HG03442 (cell line): ENCODE measurements at regions not wholly inside any gene's neighbourhood (a gene's known extent, or its start where the extent isn't known, plus 50 kb on each side); places are given as distances from the start of the nearest gene placed in this dataset.
A peak's percentile ranks its signal among the peaks of the same experiment; 100 is the strongest.

ENCODE experiments used
- ATAC-seq: cut with Tn5 transposase; IDR thresholded peaks from one replicate; pipeline ENCODE4 v1.9.1; 2021; ENCODE audit warnings: mild to moderate bottlenecking, moderate library complexity; ENCODE audit not compliant: unreplicated experiment

GRCh38 chr17:413706-414380, 61.2 kb upstream of the RPH3AL start:
- ATAC-seq: no peak

DNA sequence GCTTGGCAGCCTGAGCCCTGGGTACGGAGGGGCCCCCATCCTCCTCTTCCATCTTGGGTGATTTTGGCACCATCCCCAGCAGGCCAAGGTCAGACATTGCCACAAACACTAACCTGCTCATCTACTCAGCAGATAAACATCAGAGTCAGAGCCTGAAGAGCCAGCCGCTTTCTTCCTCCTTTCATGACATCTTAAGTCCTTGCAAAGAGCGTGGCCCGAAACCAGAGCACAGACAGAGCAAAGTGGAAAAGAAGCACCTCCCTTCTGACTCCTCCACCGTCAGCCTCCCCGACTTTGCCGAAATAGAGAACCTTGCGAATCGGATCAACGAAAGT, 60.4 kb upstream of the RPH3AL start:
- no peak for ATAC-seq

DNA sequence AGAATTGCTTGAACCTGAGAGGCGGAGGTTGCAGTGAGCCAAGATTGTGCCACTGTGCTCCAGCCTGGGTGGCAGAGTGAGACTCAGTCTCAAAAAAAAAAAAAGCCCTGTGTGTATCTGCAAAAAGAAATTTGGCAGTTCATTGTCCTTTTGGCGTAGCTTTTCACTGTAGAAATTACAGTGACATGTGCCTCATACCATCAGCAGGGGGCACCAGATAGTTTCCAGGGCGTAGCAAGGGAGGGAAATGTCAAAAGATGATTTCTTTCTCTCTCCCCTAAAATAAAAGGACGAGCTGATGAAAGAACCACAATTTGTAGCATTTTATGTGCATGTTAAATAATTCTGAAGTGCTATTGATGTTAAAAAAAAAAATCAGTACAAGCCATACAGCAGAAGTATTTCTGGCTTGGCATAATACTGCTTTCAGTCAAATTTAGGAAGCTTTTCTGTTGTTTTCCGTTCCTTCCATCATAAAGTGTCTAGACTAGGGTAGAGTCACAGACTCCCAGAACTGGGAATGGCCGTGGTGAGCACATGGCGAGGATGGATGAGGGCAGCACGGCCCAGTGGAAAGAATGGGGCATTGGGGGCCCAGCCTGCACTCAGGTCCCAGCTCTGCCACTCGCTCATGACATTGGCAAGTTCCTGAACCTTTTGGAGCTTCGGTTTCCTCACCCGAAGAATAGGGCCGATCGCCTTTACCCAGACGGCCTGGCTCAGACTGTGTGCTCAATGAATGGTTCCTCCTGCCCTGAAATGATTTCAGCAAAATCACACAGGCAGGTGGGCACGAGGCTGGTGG, 59.8 kb upstream of the RPH3AL start:
- ATAC-seq: no peak

GRCh38 chr17:411421-412120, 59.0 kb upstream of the RPH3AL start:
- ATAC-seq: no peak

DNA sequence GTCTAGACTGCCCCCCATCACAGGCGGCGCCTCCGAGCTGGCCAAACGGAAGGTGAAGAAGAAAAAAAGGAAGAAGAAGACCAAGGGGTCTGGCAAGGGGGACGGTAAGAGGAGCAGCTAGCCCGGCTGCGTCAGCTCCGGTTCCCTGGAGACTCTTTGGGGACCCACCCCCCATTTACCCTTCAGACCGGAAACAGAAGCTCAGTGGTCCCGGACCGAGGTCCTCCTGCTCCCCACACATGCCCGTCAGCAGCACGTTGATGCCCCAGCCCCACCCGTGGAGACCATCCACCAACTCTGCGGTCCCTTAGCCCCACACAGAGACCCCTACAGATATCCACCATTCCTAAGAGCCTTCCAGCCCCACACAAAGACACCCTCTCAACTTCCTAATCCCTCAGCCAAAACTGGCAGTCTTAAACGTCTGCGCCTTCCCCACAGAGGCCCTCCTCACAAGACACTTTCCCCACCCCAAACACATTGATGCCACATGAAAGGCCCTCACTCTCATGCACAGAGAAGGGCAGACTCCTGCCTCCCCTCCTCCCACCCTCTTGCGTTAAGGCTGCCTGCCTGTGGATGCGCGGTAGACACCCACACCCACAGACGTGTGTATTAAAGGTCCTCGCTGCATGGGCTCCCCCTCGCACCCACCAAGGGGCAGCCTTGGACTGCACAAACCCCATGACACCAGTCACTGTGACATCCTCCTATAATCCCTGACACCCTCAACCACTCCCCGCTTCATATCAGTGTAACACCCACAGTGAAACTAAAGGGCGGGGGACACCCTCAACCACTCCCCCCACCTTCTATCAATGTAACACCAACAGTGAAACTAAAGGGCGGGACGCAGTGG, 58.2 kb upstream of the RPH3AL start:
- no peak for ATAC-seq

- ATAC-seq: peak; percentile 80
These were observed 57.4 kb upstream of the RPH3AL start for GRCh38 chr17:409848-410542.

DNA sequence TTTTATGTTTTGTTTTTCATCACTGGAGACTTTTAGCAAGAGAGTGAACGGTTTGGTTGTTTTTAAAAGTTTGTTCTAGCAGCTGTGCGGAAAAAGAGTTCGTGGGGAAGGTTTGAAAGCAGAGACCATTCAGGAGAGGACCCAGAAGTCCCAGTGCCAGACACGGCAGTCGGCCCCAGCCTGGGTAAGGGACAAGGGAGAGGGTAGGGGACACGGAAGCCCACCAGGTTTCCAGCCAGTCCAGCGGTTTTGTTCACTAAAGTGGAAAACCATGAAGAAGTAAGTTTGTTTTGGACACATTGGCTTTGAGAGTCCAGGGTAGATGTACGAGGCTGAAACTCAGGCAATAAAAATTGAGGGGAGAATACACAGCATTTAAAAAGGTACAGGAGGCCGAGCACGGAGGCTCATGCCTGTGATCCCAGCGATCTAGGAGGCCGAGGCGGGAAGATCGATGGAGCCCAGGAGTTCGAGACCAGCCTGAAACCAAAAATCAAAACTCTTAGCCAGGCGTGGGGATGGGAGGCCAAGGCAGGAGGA, 56.8 kb upstream of the RPH3AL start:
- ATAC-seq: no peak

DNA sequence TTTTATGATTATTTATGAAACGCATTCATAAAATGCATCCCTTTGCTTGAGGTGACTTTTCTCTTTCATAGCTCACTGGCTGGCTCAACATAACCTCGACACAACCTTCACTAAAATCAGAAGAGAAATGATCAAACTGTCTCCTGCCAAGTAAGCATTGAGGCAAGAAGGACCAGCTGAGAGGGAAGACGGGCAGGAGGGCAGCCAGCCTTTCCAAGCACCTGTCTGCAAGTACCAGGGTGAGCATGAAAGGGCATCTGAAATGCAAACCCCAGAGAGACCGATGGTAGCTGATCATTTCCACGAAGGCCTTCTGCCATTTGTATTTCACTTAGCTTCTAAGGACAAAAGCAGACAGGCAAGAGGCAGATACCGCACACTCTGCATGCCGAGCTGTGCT, 52.1 kb upstream of the RPH3AL start:
- ATAC-seq: no peak
